PC-3 (cell line): ENCODE measurements at regions not wholly inside any gene's neighbourhood (a gene's known extent, or its start where the extent isn't known, plus 50 kb on each side); places are given as distances from the start of the nearest gene placed in this dataset.

Experiments used
- ATAC-seq: fragments of 200-7000 bp; cut with Tn5 transposase; 2 replicates; pipeline ENCODE4 v1.9.1; 2020; ENCODE audit warnings: mild to moderate bottlenecking, moderate library complexity
- BruUV-seq: library from RNA; stranded (reverse); fragments of 400-500 nt; replicated peaks from 2 replicates; lab custom pipeline; 2021; lab: Mats Ljungman, UMichigan
- CTCF ChIA-PET: fragments of 300-600 bp; sonication (Branson Sonifier 250); formaldehyde crosslinking; loops from one replicate; lab custom pipeline; 2022; ENCODE audit warnings: antibody characterized with exemption; lab: Charles Lee
- POLR2A ChIA-PET: fragments of 300-600 bp; sonication (Branson Sonifier 250); formaldehyde crosslinking; loops from one replicate; lab custom pipeline; 2022; ENCODE audit warnings: antibody characterized with exemption; ENCODE audit not compliant: unreplicated experiment; lab: Charles Lee
- DNase-seq: peaks from one replicate; pipeline ENCODE4 v3.0.0-alpha.2; 2015
- H2AFZ ChIP-seq: fragments of 300-600 bp; sonication (generic); 2 replicates; pipeline ENCODE4 v1.6.0; 2016; ENCODE audit warnings: antibody characterized with exemption, low read length
- H3F3A ChIP-seq: fragments of 300-600 bp; sonication (generic); one replicate; pipeline ENCODE4 v1.6.0; 2017; ENCODE audit warnings: antibody characterized with exemption, low read length, control low read depth, mild to moderate bottlenecking; ENCODE audit not compliant: unreplicated experiment
- H3K27ac ChIP-seq: fragments of 300-600 bp; sonication (generic); 2 replicates; pipeline ENCODE4 v1.5.1; 2016; ENCODE audit warnings: mild to moderate bottlenecking, low read length
- H3K27me3 ChIP-seq: fragments of 300-600 bp; sonication (generic); 2 replicates; pipeline ENCODE4 v1.6.1; 2016; ENCODE audit warnings: low read length, mixed read lengths
- H3K36me3 ChIP-seq: fragments of 300-600 bp; sonication (generic); 2 replicates; pipeline ENCODE4 v1.6.1; 2016; ENCODE audit warnings: low read depth, mixed run types, low read length, mixed read lengths
- H3K4me1 ChIP-seq: fragments of 300-600 bp; sonication (generic); 2 replicates; pipeline ENCODE4 v1.5.1; 2016; ENCODE audit warnings: low read length; ENCODE audit not compliant: insufficient read depth
- H3K4me2 ChIP-seq: fragments of 300-600 bp; sonication (generic); 2 replicates; pipeline ENCODE4 v1.6.0; 2016; ENCODE audit warnings: low read length
- H3K4me3 ChIP-seq: fragments of 300-600 bp; sonication (generic); 2 replicates; pipeline ENCODE4 v1.5.1; 2016; ENCODE audit warnings: mild to moderate bottlenecking, low read length, mixed read lengths
- H3K79me2 ChIP-seq: fragments of 300-600 bp; sonication (generic); 2 replicates; pipeline ENCODE4 v1.6.1; 2017; ENCODE audit warnings: low read length, mixed read lengths
- H3K9ac ChIP-seq: fragments of 300-600 bp; sonication (generic); 2 replicates; pipeline ENCODE4 v1.6.0; 2016; ENCODE audit warnings: mild to moderate bottlenecking, low read length
- H3K9me2 ChIP-seq: fragments of 300-600 bp; sonication (generic); replicated peaks from 2 replicates; pipeline ENCODE4 v1.6.1; 2016; ENCODE audit warnings: mixed run types, low read length, mixed read lengths
- H3K9me3 ChIP-seq: fragments of 300-600 bp; sonication (generic); 2 replicates; pipeline ENCODE4 v1.6.1; 2016; ENCODE audit warnings: low read length, mixed read lengths
- H4K20me1 ChIP-seq: fragments of 300-600 bp; sonication (generic); 2 replicates; pipeline ENCODE4 v1.6.1; 2016; ENCODE audit warnings: low read length, mixed read lengths
- EZH2 ChIP-seq: fragments of 300-600 bp; sonication (generic); IDR thresholded peaks from one replicate; pipeline ENCODE4 v1.6.1; 2017; ENCODE audit warnings: antibody characterized with exemption, mild to moderate bottlenecking, low read length; ENCODE audit not compliant: unreplicated experiment
- EZH2phosphoT487 ChIP-seq: fragments of 300-600 bp; sonication (generic); IDR thresholded peaks from 2 replicates; pipeline ENCODE4 v1.6.1; 2018; ENCODE audit warnings: mild to moderate bottlenecking, antibody characterized with exemption, low read length, borderline replicate concordance
- intact Hi-C: fragments of 100-400 bp; cut with micrococcal nuclease; formaldehyde crosslinking; loops from 2 replicates; pipeline ENCODE4 v1.9.0; 2023
- TF ChIP-seq, protein P1 (sequence below): fragments of 300-600 bp; sonication (generic); conservative IDR thresholded peaks from 2 replicates; pipeline ENCODE4 v1.5.1; 2017; ENCODE audit warnings: antibody characterized with exemption, low read depth, mild to moderate bottlenecking, low read length

DNA sequence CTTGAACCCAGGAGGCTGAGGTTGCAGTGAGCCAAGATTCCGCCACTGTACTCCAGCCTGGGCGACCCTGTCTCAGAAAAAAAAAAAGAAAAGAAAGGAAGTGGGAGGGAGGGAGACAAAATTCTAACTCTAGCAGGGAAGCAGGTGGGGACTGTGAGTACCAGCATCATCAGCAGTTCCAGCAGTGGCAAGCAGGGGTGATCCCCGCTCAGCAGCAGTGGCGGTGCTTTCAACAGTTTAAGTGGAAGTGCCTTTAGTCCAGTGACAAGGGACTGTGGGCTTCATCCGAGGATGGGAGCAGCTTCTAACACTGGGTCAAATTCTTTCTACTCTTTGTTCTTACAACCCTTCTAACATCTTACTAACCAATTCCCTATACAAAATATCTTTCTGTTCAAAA, 858.1 kb upstream of the ADAMTS5 start:
- no TSS peak for BruUV-seq

DNA sequence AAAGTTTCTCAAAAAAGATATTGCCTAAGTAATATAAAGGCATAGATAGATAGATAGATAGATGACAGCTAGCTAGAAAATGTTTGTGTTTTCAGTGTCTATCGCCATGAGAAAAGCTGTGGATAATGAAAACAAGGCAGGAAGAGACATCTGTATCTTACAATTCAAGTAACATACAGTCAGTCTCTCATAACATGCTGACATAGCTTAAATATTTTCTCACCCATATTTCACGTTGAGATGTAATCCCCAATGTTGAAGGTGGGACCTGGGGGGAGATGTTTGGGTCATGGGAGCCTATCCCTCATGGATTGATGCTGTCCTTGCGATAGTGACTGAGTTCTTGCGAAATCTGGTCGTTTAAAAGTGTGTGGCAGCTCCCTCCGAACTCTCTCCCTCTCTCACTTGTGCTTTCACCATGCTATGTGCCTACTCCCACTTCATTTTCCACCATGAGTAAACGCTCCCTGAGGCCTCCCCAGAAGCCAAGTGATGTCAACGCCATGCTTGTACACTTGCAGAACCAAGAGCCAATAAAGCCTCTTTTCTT, 856.8 kb upstream of the ADAMTS5 start:
- DNase-seq, result no peak
- ChIA-PET POLR2A (no interaction called here), CTCF (interaction anchor here (0.6 kb wide), 1 partner anchor 8 kb away, joined by 3 read pairs; no protein-coding TSS in a partner anchor)
- Histone ChIP-seq H2AFZ (no peak overlapping the region), H3K79me2 (no peaks in the 10 kb centered on the region), H4K20me1 (no peaks in the 10 kb centered on the region), H3K4me2 (no peak overlapping the region), H3K4me1 (peaks cover 4% of the 10 kb centered on the region; the same call in 1 of the 2 replicates), H3K27me3 (no peaks in the 10 kb centered on the region), H3K9me2 (no peaks in the 10 kb centered on the region), H3K4me3 (no peak overlapping the region), H3K9ac (no peak overlapping the region), H3K27ac (no peak overlapping the region), H3K9me3 (no peaks in the 10 kb centered on the region), H3F3A (no peaks in the 10 kb centered on the region), H3K36me3 (no peaks in the 10 kb centered on the region)
- intact Hi-C loops, result no loop called here
- TF ChIP-seq EZH2phosphoT487 (no peak), EZH2 (no peak)
- TF ChIP-seq, protein P1, sequence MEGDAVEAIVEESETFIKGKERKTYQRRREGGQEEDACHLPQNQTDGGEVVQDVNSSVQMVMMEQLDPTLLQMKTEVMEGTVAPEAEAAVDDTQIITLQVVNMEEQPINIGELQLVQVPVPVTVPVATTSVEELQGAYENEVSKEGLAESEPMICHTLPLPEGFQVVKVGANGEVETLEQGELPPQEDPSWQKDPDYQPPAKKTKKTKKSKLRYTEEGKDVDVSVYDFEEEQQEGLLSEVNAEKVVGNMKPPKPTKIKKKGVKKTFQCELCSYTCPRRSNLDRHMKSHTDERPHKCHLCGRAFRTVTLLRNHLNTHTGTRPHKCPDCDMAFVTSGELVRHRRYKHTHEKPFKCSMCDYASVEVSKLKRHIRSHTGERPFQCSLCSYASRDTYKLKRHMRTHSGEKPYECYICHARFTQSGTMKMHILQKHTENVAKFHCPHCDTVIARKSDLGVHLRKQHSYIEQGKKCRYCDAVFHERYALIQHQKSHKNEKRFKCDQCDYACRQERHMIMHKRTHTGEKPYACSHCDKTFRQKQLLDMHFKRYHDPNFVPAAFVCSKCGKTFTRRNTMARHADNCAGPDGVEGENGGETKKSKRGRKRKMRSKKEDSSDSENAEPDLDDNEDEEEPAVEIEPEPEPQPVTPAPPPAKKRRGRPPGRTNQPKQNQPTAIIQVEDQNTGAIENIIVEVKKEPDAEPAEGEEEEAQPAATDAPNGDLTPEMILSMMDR, result no peak
- no TSS peak for BruUV-seq
- no peak for ATAC-seq

More for the DNA sequence above, 858.1 kb upstream of the ADAMTS5 start:
- Histone ChIP-seq H3K79me2 (no peaks in the 10 kb centered on the region), H3K27ac (no peak overlapping the region), H3F3A (no peaks in the 10 kb centered on the region), H3K27me3 (no peaks in the 10 kb centered on the region), H3K36me3 (no peaks in the 10 kb centered on the region), H3K9me3 (no peaks in the 10 kb centered on the region), H3K9ac (no peak overlapping the region), H2AFZ (no peak overlapping the region), H3K4me1 (no peaks in the 10 kb centered on the region), H3K4me2 (no peak overlapping the region), H4K20me1 (no peaks in the 10 kb centered on the region), H3K9me2 (no peaks in the 10 kb centered on the region), H3K4me3 (no peak overlapping the region)
- intact Hi-C loops, result no loop called here
- TF ChIP-seq, protein P1, result no peak
- TF ChIP-seq EZH2 (no peak), EZH2phosphoT487 (no peak)
- ChIA-PET POLR2A (no interaction called here), CTCF (no interaction called here)
- ATAC-seq (no peak), DNase-seq (no peak)

DNA sequence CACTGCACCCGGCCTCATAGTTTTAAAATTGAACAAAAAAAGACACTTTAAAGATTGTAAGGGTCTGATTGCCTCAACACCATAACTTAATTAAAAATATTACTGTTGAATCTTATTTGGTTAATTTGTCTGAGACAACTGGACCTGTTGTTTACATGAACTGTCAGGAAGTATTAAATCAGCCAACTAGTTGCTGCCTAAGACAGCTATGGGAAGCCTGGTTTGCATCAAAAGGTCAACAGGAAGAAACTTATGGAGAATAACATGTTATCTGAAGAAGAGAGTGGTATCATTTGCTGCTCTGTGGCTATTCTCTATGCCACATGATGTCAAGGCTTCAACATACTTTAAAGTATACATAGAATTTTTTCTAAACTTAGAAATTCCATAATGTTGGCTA, 853.5 kb upstream of the ADAMTS5 start:
- Histone ChIP-seq H3F3A (no peaks in the 10 kb centered on the region), H3K27me3 (no peaks in the 10 kb centered on the region), H3K9me2 (no peaks in the 10 kb centered on the region), H3K4me2 (no peak overlapping the region), H3K79me2 (no peaks in the 10 kb centered on the region), H2AFZ (no peak overlapping the region), H3K9me3 (no peaks in the 10 kb centered on the region), H4K20me1 (no peaks in the 10 kb centered on the region), H3K4me1 (peaks cover 7% of the 10 kb centered on the region; the same call in 1 of the 2 replicates), H3K27ac (no peak overlapping the region), H3K36me3 (no peaks in the 10 kb centered on the region), H3K9ac (no peak overlapping the region), H3K4me3 (no peak overlapping the region)
- intact Hi-C loops, result no loop called here
- no TSS peak for BruUV-seq
- ChIA-PET CTCF (no interaction called here), POLR2A (no interaction called here)
- ATAC-seq (no peak), DNase-seq (no peak)
- TF ChIP-seq EZH2phosphoT487, result no peak
- TF ChIP-seq, protein P1, result no peak
- TF ChIP-seq EZH2, result no peak
